G401 (cell line): ENCODE measurements at regions not wholly inside any gene's neighbourhood (a gene's known extent, or its start where the extent isn't known, plus 50 kb on each side); places are given as distances from the start of the nearest gene placed in this dataset.
"Not testable (repeated sequence)": the region's sequence is repeated elsewhere in the genome, so short reads cannot be mapped to it uniquely, and the experiment has no call there.

Source experiments
- DNase-seq: peaks from one replicate; pipeline ENCODE4 v3.0.0-alpha.2; 2015; ENCODE audit warnings: low spot score
- in situ Hi-C: cut with HindIII; loops from 2 replicates; pipeline ENCODE4 v1.10.0; 2016; ENCODE audit warnings: low sequenced_read_pairs, mixed read lengths

DNA sequence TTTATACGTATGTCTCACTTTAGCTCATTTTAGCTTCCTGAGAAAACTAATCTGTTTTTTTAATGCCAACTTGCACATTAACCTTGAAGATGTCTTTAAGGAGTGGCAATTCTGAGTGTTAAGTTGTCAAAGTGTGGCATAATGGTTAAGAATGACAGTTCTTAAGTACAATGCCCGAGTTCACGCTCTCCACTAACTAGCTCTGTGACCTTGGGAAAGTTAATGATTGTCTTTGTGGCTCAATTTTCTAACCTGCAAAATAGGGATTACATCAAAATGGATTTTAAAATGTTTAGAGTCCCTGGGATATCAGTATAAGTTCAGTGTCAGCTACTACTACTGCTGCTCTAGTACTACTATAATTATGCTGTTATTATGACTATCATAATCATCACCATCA lies 409.7 kb downstream of the SOCS6 start:
- DNase-seq: no peak
- in situ Hi-C loops: no loop called here

DNA sequence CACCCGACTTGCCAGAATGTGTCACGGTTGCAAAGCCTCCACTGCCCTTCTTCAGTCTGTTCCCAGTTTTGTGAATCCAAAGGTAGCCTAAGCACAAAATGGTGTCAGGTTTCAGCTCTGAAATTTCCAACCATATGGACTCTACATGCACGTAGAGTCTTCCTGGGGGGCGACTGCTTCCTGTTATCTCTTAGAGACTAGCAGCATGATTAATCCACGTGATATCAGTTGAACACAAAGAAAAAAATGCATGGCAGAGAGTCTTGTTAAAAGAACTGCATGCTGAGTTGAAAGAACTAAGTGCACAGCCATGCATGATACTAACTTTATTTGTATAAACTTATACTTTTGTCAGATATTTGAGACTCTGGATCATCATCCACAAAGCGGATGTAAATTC lies 404.4 kb downstream of the SOCS6 start:
- no peak for DNase-seq
- in situ Hi-C loops: no loop called here

DNA sequence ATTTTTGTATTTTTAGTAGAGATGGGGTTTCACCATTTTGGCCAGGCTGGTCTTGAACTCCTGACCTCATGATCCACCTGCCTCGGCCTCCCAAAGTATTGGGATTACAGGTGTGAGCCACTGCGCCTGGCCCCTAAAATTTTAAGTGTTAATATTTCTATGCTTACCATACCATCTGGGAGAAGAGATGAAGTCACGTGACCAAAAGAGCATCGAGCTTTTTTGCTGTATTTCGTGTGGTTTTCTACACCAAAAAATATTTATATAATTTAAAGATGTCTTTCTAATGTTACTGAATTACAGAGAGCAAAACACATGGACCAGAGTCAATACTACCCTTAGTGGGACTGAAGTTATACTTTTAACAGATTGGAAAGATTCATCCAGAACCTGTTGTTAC lies 400.9 kb downstream of the SOCS6 start:
- DNase-seq, in situ Hi-C loops: not testable (repeated sequence)

DNA sequence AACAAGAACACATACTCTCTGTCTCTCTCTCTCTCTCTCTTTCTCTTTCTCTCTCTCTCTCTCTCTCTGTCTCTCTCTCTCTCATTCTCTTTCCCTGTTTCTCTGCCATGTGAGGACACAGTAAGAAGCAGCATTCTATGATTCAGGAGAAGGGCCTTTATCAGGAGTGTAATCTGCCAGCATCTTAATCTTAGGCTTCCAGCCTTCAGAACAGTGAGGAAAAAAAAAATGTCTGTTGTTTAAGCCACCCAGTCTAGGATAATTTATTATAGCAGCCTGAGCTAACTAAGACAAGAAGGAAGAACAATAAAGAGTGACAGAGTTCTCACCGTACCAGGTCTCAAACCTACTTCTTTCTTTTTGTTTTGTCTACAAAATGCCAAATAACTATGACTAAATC lies 399.4 kb downstream of the SOCS6 start:
- in situ Hi-C loops: no loop called here
- DNase-seq: no peak

DNA sequence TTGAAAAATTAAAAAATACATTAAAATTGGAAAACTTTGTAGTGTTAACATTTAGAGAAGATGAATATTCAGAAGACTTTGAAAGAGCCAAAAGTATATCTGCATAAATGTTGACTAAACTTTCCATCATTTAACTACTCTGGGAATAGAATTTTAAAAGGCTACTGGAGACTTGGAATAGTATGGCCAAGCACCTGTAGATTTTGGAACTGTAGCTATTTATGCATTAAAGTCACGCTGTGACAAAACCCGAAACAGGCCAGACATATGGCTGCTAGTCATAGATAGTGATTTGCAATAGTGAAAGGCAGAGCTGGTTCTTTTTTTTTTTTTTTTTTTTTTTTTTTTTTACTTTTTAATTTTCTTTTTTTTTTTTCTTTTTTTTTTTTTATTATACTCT lies 396.0 kb downstream of the SOCS6 start:
- DNase-seq: no peak
- in situ Hi-C loops: no loop called here

DNA sequence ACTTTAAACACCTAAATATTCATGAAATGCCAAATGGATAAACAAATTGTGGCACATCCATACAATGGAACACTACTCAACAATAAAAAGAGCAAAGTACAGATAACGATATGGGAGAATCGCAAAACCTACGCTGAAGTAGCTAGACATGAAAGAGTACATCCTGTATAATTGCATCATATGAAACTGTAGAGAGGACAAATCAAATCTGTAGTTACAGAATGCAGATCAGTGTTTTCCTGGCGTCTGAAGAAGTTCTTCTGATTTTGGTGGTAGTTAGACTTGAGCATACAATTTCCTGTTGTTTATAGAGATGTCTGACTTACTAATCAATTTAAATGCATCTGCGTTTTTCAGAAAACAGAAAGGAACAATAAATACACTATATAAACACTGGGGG lies 394.4 kb downstream of the SOCS6 start:
- DNase-seq: no peak
- in situ Hi-C loops: no loop called here

DNA sequence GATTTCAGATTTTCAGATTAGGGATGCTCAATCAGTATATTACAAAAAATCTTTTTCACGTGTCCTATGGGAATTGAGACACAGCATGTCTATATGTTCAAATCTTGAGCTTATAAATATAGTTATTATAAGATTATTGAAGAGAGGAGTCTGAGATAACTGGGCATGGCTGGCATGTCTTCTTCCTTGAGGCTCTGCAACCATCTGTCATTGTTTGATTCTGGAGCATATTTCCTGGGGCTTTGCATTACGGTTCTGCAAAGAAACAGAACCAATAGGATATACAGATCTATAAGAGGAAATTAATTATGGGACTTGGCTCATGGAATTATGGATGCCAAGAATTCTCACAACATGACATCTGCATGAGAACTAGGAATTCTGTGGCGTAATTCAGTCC lies 386.1 kb downstream of the SOCS6 start:
- in situ Hi-C loops: no loop called here
- no peak for DNase-seq

DNA sequence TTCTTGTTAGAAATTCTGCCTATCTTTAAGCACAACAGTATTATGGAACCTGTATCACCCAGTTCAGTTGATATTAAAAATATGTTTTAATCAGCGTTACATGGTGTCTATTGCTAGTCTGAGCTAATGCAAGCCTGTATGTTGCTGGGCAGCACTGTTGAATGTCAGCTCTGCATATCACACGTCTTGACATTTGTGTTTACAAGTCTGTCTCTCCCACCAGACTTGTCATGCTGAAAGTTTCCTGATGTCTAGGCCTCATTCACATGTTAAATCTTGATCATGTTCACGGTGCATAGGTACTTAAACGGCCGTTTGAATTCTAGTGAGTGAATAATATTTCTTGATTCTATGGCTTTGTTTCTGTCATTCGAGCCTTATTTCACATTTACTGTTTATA lies 385.0 kb downstream of the SOCS6 start:
- in situ Hi-C loops: no loop called here
- DNase-seq: no peak

DNA sequence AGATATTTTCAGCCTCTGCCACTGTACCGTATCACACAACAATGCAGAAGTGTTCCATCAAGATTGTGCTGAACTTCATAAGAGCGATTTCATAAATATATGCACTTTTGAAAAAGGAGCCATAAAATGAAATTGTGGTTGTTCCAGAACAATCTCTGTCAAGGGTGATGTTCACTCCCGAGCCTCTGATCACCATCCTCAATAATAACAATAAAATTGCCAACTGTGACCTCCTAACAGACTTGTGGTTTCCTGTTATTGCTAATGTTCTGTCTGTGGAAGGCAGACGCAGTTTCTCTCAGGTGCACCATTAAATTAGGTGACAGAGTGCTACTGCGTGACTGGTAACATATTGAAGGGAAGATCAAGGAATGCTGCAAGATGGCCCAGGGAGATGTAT lies 383.7 kb downstream of the SOCS6 start:
- in situ Hi-C loops: no loop called here
- no peak for DNase-seq

DNA sequence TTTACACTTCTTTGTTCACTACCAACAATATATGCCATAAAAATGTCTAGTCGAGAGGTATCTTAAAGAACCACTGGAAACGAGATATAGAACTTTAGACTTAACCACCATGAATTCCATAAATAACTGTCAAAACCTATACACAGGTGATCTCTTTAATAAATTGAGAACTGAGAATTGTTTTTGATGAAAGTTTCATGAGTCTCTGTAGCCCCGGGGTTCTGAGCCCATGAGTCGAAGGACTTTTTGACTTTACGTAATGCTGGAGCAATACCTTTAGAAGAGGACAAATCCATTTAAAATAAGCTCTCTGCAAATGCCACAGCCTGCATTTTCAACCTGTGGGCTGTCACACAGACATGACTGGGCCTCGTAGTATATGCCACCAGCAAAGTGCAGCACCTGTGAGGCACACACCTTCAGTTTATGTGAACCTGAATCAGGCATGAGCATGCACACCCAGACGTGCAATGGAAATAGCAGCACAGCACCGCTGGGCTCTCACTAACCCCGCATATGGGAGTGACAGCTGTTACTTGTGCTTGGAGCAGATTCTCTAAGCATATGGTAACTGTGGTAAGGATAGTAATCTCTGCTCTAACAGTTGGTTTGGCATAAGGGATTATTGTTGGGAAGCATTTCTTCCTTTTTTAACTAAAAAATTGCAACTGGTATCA lies 383.2 kb downstream of the SOCS6 start:
- in situ Hi-C loops: no loop called here
- peak; percentile 73 for DNase-seq

DNA sequence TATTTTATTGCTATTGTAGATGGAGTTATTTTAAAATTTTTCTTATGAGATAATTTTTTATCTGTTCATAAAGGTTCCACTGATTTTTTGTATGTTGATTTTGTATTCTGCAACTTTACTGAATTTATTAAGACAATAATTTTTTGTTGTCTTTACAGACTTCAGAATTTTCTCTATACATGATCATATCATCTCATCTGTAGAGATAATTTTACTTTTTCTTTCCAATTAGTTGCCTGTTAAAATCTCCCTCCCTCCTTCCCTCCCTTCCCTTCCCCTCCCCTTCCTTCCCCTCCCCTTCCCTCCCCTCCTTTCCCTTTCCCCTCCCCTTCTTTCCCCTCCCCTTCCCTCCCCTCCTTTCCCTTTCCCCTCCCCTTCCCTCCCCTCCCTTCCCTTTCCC lies 378.1 kb downstream of the SOCS6 start:
- in situ Hi-C loops: no loop called here
- DNase-seq: no peak

DNA sequence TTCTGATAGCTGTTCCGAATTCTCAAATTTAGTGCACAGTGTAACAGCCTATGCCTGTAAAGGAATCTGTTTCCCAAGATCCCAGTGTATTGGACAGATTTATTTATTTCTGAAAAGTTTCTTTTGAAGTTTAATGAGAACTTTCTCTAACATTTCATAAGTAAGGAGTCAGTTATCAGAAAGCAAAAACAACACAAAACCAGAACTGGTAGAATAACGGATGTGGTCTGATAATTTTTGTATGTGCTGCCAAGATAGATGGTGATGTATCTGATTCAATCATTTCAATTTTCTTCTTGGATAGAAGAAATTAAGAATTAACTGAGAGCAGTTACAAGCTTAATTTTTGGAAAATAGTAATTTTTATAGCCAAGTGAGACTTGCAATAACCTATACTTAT lies 374.3 kb downstream of the SOCS6 start:
- DNase-seq: no peak
- in situ Hi-C loops: no loop called here

DNA sequence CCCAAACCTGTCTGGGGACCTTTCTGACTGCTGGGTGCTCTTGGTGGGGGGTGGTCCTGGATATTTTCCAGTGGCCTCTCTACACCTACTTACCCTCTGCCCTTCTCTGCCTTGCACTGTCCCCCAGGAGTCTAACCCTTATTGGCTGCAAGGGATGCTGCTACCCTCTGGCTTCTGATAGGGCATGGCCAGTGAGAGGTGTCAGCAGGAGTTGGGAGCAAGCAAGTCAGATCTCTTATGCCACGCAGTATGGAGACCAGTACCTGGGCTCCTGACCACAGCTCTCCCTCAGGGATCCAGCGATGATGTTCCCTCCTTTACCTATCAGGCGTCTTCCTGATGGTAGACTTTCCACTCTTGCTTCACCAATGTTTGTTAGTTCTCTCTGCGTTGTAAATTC lies 373.7 kb downstream of the SOCS6 start:
- in situ Hi-C loops: no loop called here
- DNase-seq: no peak

DNA sequence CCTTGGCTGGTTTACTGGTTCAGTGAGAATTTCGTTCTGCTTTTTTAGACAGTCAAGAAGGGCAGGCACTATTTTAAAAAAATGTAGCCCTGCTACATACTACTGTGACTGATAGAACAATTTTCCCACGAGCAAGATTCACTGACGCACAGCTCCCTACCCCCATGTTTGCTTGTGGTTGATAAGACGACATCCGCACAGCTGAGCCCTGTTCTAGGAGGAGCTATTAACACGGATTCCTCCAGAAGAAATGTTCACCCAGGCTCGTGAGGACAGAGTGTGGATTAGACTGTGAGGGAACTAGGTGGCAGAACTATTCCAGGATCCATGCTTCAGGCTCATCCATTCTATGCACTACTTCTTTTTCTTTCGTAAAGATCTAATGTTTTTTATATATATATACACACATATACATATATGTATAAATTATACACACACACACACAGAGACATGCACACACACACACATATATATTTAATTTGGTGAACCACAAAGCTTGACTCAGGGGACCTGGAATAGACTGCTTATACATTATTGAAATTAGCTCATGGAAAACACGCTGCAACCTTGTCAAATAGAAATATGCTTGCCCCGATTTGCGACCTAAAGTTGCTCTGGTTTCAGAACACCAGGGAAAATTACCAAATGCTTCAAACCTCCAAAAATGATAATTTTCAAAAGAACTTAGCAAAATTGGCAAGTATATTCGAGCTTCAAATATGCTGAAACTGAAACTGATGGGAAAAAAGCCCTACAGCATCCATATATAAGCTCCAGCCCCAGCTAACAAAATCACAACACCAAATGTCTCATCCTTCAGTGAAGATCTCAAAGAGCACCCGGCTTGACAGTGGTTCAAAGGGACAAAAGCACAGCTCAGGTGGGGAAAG lies 370.4 kb downstream of the SOCS6 start:
- DNase-seq: no peak
- in situ Hi-C loops: no loop called here

DNA sequence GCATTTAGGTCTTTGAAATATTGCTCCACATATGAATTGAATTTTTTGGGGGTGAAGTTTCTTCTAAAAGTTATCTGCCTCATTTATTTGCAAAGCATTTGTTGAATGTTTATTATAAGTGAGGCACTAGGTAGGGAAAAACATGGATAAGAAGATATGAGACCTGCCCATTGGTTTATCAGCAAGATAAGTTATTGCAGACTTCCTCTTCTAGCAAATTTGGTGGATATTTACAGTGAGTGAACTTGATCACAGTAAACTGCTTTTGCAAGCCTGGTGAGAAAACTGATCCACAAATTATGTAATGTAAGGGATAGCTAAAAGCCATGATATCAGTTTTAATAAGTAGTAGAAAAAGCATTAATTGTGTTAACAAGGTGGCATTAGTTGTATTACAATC lies 364.8 kb downstream of the SOCS6 start:
- in situ Hi-C loops: no loop called here
- DNase-seq: no peak

DNA sequence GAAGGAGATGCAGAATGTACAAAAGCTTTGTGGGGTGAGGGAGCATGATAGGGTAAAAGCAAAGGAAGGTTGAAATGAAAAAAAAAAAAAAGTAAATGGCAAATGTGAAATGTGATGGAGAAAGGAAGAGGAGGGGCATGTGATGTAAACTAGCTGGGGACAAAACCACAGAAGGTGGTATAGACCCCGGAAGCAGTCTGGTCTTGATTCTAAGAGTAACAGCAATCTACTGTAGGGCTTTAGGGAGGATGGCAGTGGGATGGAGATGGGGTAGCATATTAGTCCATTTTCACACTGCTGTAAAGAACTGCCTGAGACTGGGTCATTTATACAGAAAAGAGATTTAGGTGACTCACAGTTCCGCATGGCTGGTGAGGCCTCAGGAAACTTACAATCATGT lies 362.0 kb downstream of the SOCS6 start:
- in situ Hi-C loops: no loop called here

DNA sequence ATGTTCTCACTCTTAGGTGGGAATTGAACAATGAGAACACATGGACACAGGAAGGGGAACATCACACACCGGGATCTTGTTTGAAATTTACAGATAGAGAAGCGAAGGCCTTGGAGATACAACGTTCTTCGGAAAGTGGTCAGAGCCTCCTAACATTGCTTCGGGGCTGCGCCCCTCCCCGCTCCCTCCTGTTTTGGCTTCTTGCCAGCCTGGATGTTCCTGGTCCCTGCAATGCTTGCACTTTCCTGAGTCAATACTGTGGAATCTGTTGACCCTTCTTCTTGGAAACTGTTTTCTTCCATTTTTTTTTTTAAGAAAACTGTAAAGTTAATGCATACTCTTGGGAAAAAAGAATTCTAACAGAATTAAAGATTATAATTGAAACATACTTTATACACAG lies 360.8 kb downstream of the SOCS6 start:
- in situ Hi-C loops: no loop called here

More for the DNA sequence above, 362.0 kb downstream of the SOCS6 start:
- DNase-seq: no peak

DNA sequence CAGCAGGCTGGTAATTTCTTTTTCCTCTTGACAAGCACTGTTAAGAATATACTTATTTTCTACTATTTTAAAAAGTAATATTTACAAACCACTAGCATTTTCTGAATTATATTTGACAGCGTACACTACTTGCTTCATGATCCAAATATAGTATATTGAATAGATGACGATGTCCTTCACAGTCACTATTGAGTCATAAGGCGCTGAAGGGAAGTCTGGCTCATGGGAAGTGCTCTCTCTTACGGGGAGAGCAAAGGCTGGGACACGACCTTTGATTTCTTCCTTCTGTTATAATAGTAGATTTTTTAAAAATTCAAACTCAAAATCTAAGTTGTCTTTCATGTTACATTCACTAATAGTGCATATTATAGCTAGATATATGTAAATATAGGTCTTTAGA lies 357.1 kb downstream of the SOCS6 start:
- in situ Hi-C loops: no loop called here
- no peak for DNase-seq

More for the DNA sequence above, 360.8 kb downstream of the SOCS6 start:
- no peak for DNase-seq

DNA sequence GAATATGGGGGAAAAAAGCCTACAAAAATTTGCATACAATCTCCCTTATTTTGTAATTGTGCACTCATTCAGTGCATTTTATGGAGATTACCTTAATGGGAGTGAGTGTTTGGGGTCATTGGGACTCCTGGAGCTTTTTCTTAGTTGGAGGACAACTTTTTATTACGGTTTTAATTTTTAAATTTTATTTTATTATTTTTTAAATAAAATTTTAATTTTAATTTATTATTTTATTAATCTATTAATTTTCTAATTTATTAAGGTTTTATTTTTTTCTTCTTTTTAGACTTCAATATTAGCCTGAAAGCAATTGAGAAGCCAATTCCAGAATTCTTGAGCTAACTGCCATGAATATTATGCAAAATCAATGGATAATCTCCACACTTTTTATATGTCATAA lies 355.0 kb downstream of the SOCS6 start:
- DNase-seq: no peak
- in situ Hi-C loops: no loop called here

DNA sequence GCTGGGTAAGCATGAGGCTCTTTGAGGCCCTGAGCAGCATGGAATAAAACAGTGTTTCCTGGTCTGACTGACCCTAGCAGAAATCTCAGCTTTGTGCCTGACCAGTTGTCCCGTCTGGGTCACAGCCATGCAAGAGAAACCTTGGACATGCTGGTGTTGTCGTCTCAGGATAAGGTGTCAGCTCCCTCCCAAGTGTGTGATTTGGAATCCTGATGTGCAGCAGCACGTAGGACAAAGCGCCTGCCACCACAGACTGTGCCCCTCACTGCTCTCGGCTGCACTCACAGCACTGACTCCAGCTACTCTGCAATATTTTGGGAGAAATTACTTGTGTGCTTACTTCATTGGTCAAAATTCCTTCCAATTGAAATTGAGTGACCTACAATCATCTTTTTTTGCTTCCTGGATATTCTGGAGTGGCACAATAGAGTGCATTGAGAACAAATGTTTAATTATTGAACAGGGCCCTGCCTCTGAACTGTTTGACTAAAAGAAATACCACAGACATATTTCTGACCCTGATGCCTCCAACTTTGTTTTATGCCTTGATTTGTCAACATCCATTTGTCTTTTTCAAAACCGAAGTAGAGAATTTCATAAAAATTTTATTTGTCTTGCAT lies 352.4 kb downstream of the SOCS6 start:
- in situ Hi-C loops: no loop called here
- peak; percentile 71 for DNase-seq
